Neuronal stem cell (in vitro differentiated cells): ENCODE measurements at regions not wholly inside any gene's neighbourhood (a gene's known extent, or its start where the extent isn't known, plus 50 kb on each side); places are given as distances from the start of the nearest gene placed in this dataset.

Experiments
- DNase-seq: peaks from one replicate; pipeline ENCODE4 v3.0.0-alpha.2; 2013; ENCODE audit warnings: low spot score
- H2AFZ ChIP-seq: one replicate; pipeline ENCODE4 v1.6.1; 2013; ENCODE audit warnings: mild to moderate bottlenecking, low read length, inconsistent platforms
- H2AK5ac ChIP-seq: 2 replicates; pipeline ENCODE4 v1.6.1; 2013; ENCODE audit warnings: low read depth, mild to moderate bottlenecking, inconsistent platforms, low read length, moderate library complexity, mixed read lengths
- H2BK120ac ChIP-seq: 2 replicates; pipeline ENCODE4 v1.6.1; 2013; ENCODE audit warnings: low read depth, mild to moderate bottlenecking, inconsistent platforms, low read length, moderate library complexity, mixed read lengths
- H2BK12ac ChIP-seq: one replicate; pipeline ENCODE4 v1.6.1; 2013; ENCODE audit warnings: low read length, inconsistent platforms
- H2BK15ac ChIP-seq: 2 replicates; pipeline ENCODE4 v1.6.1; 2013; ENCODE audit warnings: mild to moderate bottlenecking, low read length, inconsistent platforms, mixed read lengths
- H2BK5ac ChIP-seq: one replicate; pipeline ENCODE4 v1.6.1; 2013; ENCODE audit warnings: inconsistent platforms, mild to moderate bottlenecking, low read length, moderate library complexity
- H3K14ac ChIP-seq: one replicate; pipeline ENCODE4 v1.6.1; 2013; ENCODE audit warnings: low read length, inconsistent platforms
- H3K18ac ChIP-seq: 2 replicates; pipeline ENCODE4 v1.6.1; 2013; ENCODE audit warnings: low read length, inconsistent platforms
- H3K23ac ChIP-seq: 2 replicates; pipeline ENCODE4 v1.6.1; 2013; ENCODE audit warnings: low read depth, mild to moderate bottlenecking, mixed read lengths, low read length, inconsistent platforms; ENCODE audit not compliant: poor library complexity
- H3K27ac ChIP-seq: replicated peaks from 3 replicates; pipeline ENCODE4 v1.5.1; 2013; ENCODE audit warnings: low read length, inconsistent platforms
- H3K27me3 ChIP-seq, 3 experiments: 2 replicates each; pipeline ENCODE4 v1.6.1; 2013; ENCODE audit warnings: low read length in 3 of 3, mild to moderate bottlenecking in 2 of 3, inconsistent platforms in 1 of 3, low read depth in 1 of 3, mixed read lengths in 1 of 3, moderate library complexity in 1 of 3; ENCODE audit not compliant: control insufficient read depth in 3 of 3, insufficient read depth in 3 of 3
- H3K36me3 ChIP-seq, 2 donors: replicated peaks in 1 of 2; 2 replicates each; pipeline ENCODE4 v1.6.1; 2013; ENCODE audit warnings: low read length in 2 of 2; ENCODE audit not compliant: control insufficient read depth in 2 of 2, insufficient read depth in 2 of 2
- H3K4ac ChIP-seq: 2 replicates; pipeline ENCODE4 v1.6.1; 2013; ENCODE audit warnings: inconsistent platforms, mild to moderate bottlenecking, low read length, moderate library complexity
- H3K4me1 ChIP-seq, 2 donors: 1 replicate in 1 of 2; 2 replicates in 1 of 2; pipeline ENCODE4 v1.6.1; 2013; ENCODE audit warnings: low read length in 2 of 2, low read depth in 1 of 2; ENCODE audit not compliant: control insufficient read depth in 2 of 2, insufficient read depth in 1 of 2
- H3K4me2 ChIP-seq: one replicate; pipeline ENCODE4 v1.6.1; 2013; ENCODE audit warnings: mild to moderate bottlenecking, low read length, inconsistent platforms; ENCODE audit not compliant: insufficient read depth, poor library complexity, severe bottlenecking
- H3K4me3 ChIP-seq, 2 donors: 2 replicates each; pipeline ENCODE4 v1.5.1; 2013; ENCODE audit warnings: low read length in 2 of 2, mild to moderate bottlenecking in 2 of 2, inconsistent platforms in 1 of 2, moderate library complexity in 1 of 2
- H3K79me1 ChIP-seq: one replicate; pipeline ENCODE4 v1.6.1; 2013; ENCODE audit warnings: low read depth, mild to moderate bottlenecking, inconsistent platforms, low read length, moderate library complexity
- H3K9ac ChIP-seq: one replicate; pipeline ENCODE4 v1.6.1; 2013; ENCODE audit warnings: mild to moderate bottlenecking, low read depth, low read length, inconsistent platforms; ENCODE audit not compliant: poor library complexity
- H3K9me3 ChIP-seq, 2 donors: replicated peaks in 1 of 2; 2 replicates each; pipeline versions ENCODE3 to v1.6.1; 2013; ENCODE audit warnings: low read length in 2 of 2, mild to moderate bottlenecking in 2 of 2, inconsistent platforms in 1 of 2, low read depth in 1 of 2, mixed read lengths in 1 of 2, moderate library complexity in 1 of 2; ENCODE audit not compliant: control insufficient read depth in 2 of 2, insufficient read depth in 1 of 2
- H4K8ac ChIP-seq: one replicate; pipeline ENCODE4 v1.6.1; 2013; ENCODE audit warnings: low read depth, mild to moderate bottlenecking, inconsistent platforms, low read length, moderate library complexity
- H4K91ac ChIP-seq: one replicate; pipeline ENCODE4 v1.6.1; 2013; ENCODE audit warnings: low read length, low read depth, mild to moderate bottlenecking, inconsistent platforms; ENCODE audit not compliant: poor library complexity
- WGBS, 2 donors: extraction: QIAGEN DNeasy Blood & Tissue Kit; methylation state at CpG; one replicate each; pipeline ENCODE4 v1.1.7; 2013; ENCODE audit warnings: missing lambda C conversion rate in 2 of 2, mixed read lengths in 1 of 2; ENCODE audit not compliant: insufficient read length in 2 of 2, insufficient replicate concordance in 1 of 2; ENCODE audit errors: extremely low coverage in 2 of 2; 5-methylcytosine and 5-hydroxymethylcytosine counted together

DNA sequence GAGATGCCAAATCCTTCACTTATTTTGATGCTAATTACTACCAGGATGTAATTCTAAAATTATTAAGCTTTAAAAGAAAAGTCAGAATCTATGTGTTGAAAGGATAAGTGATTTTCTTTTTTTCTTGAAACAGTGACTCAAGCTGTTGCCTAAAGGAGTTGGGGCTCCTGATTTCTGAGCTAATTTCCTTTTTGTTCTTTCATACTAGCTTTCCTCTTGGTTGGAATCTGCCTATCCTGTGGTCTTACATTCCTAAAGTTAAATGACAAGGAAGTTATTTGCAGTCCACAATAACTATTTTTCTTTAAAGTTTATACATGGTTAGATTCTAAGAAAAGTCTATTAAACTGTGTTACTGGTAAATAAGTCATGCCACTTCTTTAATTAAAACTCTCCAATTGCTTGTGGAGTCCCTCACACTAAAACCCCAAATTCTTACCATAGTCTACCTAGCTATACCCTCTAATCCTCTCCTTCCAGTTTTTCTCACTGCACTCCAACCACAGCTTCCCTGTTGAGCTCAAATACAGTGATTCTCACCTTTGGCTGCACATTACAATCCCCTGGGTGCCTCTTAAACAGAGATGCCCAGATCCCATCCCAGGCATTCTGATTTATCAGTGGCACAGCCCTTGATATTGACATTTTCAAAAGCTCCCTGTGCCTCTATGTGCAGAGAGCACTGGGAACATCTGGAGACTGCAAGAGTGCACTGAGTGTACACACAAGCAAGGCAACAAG is 63.3 kb upstream of the EFEMP1 start:
- Histone ChIP-seq H2BK15ac (no peak overlapping the region), H3K4me2 (no peak overlapping the region), H2BK5ac (no peak overlapping the region), H3K36me3 (no peaks in the 10 kb centered on the region), H3K27ac (no peak overlapping the region), H2AFZ (no peak overlapping the region), H3K27me3 (peaks cover 0 to 40% (median 0%) of the 10 kb centered on the region in 3 experiments), H4K91ac (no peak overlapping the region), H3K4me3 (no peak overlapping the region), H3K79me1 (no peaks in the 10 kb centered on the region), H3K23ac (no peak overlapping the region), H4K8ac (no peak overlapping the region), H2AK5ac (no peak overlapping the region), H2BK12ac (no peak overlapping the region), H3K9me3 (no peaks in the 10 kb centered on the region), H3K18ac (no peak overlapping the region), H2BK120ac (no peak overlapping the region), H3K4ac (no peak overlapping the region), H3K4me1 (peaks cover 0 to 9% of the 10 kb centered on the region in 2 donors), H3K9ac (no peak overlapping the region), H3K14ac (no peak overlapping the region)
- DNase-seq = no peak

DNA sequence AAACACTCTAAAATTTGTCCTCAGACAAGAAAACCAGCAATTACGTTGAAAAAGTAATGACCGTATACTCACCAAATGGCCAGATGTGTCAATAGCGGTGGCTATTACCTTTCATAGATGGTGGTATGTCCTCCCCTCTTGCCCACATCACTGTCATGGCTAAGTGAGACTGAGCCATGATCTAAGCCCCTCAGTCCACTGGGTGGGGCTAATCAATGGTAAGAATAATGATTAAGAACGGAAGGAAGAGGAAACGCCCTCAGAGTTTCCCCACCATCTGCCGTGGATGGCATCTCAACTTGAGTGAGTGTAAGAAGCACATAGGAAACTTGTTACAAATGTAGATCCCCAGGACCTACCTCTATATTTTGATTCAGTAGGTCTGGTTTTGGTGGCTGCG is 65.8 kb upstream of the EFEMP1 start:
- Histone ChIP-seq H3K79me1 (no peaks in the 10 kb centered on the region), H4K8ac (no peak overlapping the region), H3K9ac (no peak overlapping the region), H2BK12ac (no peak overlapping the region), H3K4ac (no peak overlapping the region), H3K4me2 (no peak overlapping the region), H3K4me1 (peaks cover 0 to 9% of the 10 kb centered on the region in 2 donors), H3K9me3 (no peaks in the 10 kb centered on the region), H3K4me3 (no peak overlapping the region), H2BK120ac (no peak overlapping the region), H3K18ac (no peak overlapping the region), H4K91ac (no peak overlapping the region), H2BK5ac (no peak overlapping the region), H3K14ac (no peak overlapping the region), H3K27me3 (peaks cover 0 to 53% (median 0%) of the 10 kb centered on the region in 3 experiments), H2AFZ (no peak overlapping the region), H2AK5ac (no peak overlapping the region), H2BK15ac (no peak overlapping the region), H3K27ac (no peak overlapping the region), H3K23ac (no peak overlapping the region), H3K36me3 (no peaks in the 10 kb centered on the region)
- DNase-seq = no peak
- no CpG with 5 or more reads among the region's 7 CpGs for WGBS, 2 donors

DNA sequence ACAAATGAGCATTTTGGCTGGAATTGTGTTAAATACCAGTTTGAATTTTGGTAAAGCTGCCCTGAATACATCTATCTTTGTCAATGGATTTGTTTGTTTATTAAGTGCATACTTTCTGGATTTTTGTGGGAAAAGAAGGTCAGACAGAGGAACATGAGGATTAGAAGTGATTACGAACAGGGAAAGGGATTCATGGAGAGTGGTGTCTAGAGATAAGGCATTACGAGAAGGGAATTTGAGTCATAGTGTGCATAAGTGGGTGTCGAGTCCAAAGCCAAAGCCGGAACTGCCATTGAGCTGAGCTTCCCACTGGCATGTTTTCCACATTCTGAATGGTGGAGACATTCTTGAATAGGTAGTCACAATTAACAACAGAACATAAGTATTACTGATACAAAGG is 68.9 kb upstream of the EFEMP1 start:
- Histone ChIP-seq H2BK12ac (no peak overlapping the region), H3K14ac (no peak overlapping the region), H4K8ac (no peak overlapping the region), H2AFZ (no peak overlapping the region), H3K18ac (no peak overlapping the region), H3K23ac (no peak overlapping the region), H3K9ac (no peak overlapping the region), H3K4me3 (no peak overlapping the region), H2AK5ac (no peak overlapping the region), H3K4ac (no peak overlapping the region), H2BK15ac (no peak overlapping the region), H2BK5ac (no peak overlapping the region), H3K4me2 (no peak overlapping the region), H3K36me3 (no peaks in the 10 kb centered on the region), H2BK120ac (no peak overlapping the region), H3K27ac (no peak overlapping the region), H3K79me1 (no peaks in the 10 kb centered on the region), H3K4me1 (peaks cover 0 to 2% of the 10 kb centered on the region in 2 donors), H3K27me3 (peaks cover 0 to 64% (median 0%) of the 10 kb centered on the region in 3 experiments), H4K91ac (no peak overlapping the region), H3K9me3 (no peaks in the 10 kb centered on the region)
- no peak for DNase-seq
- WGBS, 2 donors = no CpG with 5 or more reads among the region's 4 CpGs

DNA sequence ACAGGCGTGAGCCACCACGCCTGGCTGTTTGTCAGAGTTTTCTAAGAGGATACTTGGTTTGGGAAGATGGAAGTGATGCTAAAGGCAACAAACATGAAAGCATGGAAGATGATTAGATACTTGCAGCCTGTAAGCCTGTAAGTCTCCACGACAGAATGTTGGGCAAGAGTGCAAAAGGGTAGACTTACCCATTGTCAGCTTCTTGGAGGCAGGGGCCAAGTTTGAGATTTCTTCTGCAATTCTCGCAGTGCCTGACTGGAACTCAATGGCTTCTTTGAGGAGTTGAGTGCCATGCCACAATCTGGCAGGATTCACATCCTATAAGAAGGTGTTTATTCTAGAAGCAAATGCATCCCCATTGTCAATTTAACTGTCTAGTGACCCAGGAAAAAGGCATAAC is 70.1 kb upstream of the EFEMP1 start:
- H2BK120ac ChIP-seq = no peak overlapping the region
- no peaks in the 10 kb centered on the region for H3K36me3 ChIP-seq
- no peaks in the 10 kb centered on the region for H3K79me1 ChIP-seq
- no peak overlapping the region for H3K18ac ChIP-seq
- H2BK5ac ChIP-seq = no peak overlapping the region
- no peak for DNase-seq
- no peak overlapping the region for H3K4ac ChIP-seq
- H3K4me3 ChIP-seq = no peak overlapping the region
- no peak overlapping the region for H2BK15ac ChIP-seq
- no peak overlapping the region for H2BK12ac ChIP-seq
- no peak overlapping the region for H3K23ac ChIP-seq
- no peaks in the 10 kb centered on the region for H3K9me3 ChIP-seq
- H4K91ac ChIP-seq = no peak overlapping the region
- H3K27me3 ChIP-seq = peaks cover 0 to 62% (median 0%) of the 10 kb centered on the region in 3 experiments
- H3K14ac ChIP-seq = no peak overlapping the region
- H2AK5ac ChIP-seq = no peak overlapping the region
- no peak overlapping the region for H2AFZ ChIP-seq
- H4K8ac ChIP-seq = no peak overlapping the region
- H3K9ac ChIP-seq = no peak overlapping the region
- no CpG with 5 or more reads among the region's 4 CpGs for WGBS, 2 donors
- H3K4me1 ChIP-seq = peaks cover 0 to 2% of the 10 kb centered on the region in 2 donors
- no peak overlapping the region for H3K4me2 ChIP-seq
- no peak overlapping the region for H3K27ac ChIP-seq
